Gastroesophageal sphincter (tissue), 4 donors: ENCODE measurements at regions not wholly inside any gene's neighbourhood (a gene's known extent, or its start where the extent isn't known, plus 50 kb on each side); places are given as distances from the start of the nearest gene placed in this dataset.
A peak's percentile ranks its signal among the peaks of the same experiment; 100 is the strongest.

ENCODE experiments used
- ATAC-seq: fragments of 150-250 bp; one replicate; pipeline ENCODE4 v1.9.1; 2016; ENCODE audit warnings: mild to moderate bottlenecking, moderate library complexity
- H3K27ac ChIP-seq, 4 donors: fragments of 200-600 bp; sonication (generic) in 3 of 4; 1 replicate in 3 of 4; 2 replicates in 1 of 4; pipeline ENCODE4 v1.5.1; 2016 to 2019
- H3K27me3 ChIP-seq: fragments of 200-600 bp; sonication (generic); one replicate; pipeline ENCODE4 v1.5.1; 2019
- H3K36me3 ChIP-seq, 2 donors: fragments of 200-600 bp; sonication (generic); one replicate each; pipeline ENCODE4 v1.5.1; 2019; ENCODE audit warnings: control low read depth in 1 of 2
- H3K4me1 ChIP-seq, 3 donors: fragments of 200-600 bp; sonication (generic); 1 replicate in 2 of 3; 2 replicates in 1 of 3; pipeline ENCODE4 v1.5.1; 2016 to 2019; ENCODE audit warnings: control low read depth in 2 of 3
- H3K4me3 ChIP-seq, 2 donors: fragments of 200-600 bp; sonication (generic); one replicate each; pipeline ENCODE4 v1.5.1; 2019; ENCODE audit warnings: mild to moderate bottlenecking in 1 of 2, moderate library complexity in 1 of 2
- H3K9me3 ChIP-seq, 3 donors: fragments of 200-600 bp; sonication (generic); one replicate each; pipeline ENCODE4 v1.5.1; 2017 to 2019; ENCODE audit warnings: control low read depth in 2 of 3
- EP300 ChIP-seq: sonication (generic); formaldehyde crosslinking; IDR thresholded peaks from one replicate; pipeline ENCODE4 v1.6.1; 2017; ENCODE audit warnings: antibody characterized with exemption, mild to moderate bottlenecking
- POLR2A ChIP-seq, 2 donors: fragments of 450-650 bp; IDR thresholded peaks; one replicate each; pipeline ENCODE4 v1.6.1; 2017; ENCODE audit warnings: antibody characterized with exemption in 2 of 2, mild to moderate bottlenecking in 2 of 2, moderate library complexity in 1 of 2
- POLR2AphosphoS5 ChIP-seq: sonication (generic); formaldehyde crosslinking; IDR thresholded peaks from one replicate; pipeline ENCODE4 v1.6.1; 2017; ENCODE audit warnings: antibody characterized with exemption
- WGBS, 2 donors: methylation state at CpG; one replicate each; pipeline ENCODE4 v1.1.5; 2018; ENCODE audit warnings: low coverage in 1 of 2; 5-methylcytosine and 5-hydroxymethylcytosine counted together
- TF ChIP-seq, protein P1 (sequence below), 4 experiments: fragments of 200-600 bp in 2 of 4; fragments of 450-650 bp in 2 of 4; sonication (generic) in 1 of 4; IDR thresholded peaks; one replicate each; pipeline ENCODE4 v1.5.1; 2017 to 2019; ENCODE audit warnings: antibody characterized with exemption in 4 of 4, mild to moderate bottlenecking in 2 of 4, moderate library complexity in 2 of 4

DNA sequence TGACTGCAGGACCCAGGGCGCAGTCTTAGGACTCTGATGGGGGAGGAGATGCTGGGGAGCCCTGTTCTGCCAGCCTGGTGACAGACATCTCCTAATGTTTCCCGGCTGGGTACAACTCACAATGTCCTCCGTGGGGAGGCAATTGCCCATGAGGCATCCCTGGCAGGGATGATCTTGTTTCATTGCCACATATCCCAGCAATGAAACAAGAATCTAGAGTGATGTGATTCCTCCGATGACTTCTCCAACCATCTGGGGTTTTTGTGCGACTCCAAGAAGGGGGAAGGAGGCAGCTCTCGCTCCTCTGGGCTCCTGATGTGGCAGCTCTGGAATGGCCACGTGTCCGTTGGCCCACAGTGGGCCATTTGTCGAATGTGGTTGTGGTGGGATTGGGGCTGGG is 255.8 kb downstream of the SEC14L1 start:
- H3K36me3 ChIP-seq: no peaks in the 10 kb centered on the region
- WGBS, 2 donors: 90% methylated on average over 2 of the region's 9 CpGs; no CpG with 5 or more reads in 1 of the 2 donors
- no peak for ATAC-seq
- H3K9me3 ChIP-seq: no peaks in the 10 kb centered on the region
- TF ChIP-seq POLR2AphosphoS5 (peak; percentile 56), EP300 (no peak)
- H3K27ac ChIP-seq: peak overlapping the region in 3 of 4 donors; percentile 58 to 96 (median 91)
- H3K4me3 ChIP-seq: no peak overlapping the region
- H3K4me1 ChIP-seq: peaks cover 21 to 100% (median 50%) of the 10 kb centered on the region in 3 donors
- H3K27me3 ChIP-seq: no peaks in the 10 kb centered on the region

DNA sequence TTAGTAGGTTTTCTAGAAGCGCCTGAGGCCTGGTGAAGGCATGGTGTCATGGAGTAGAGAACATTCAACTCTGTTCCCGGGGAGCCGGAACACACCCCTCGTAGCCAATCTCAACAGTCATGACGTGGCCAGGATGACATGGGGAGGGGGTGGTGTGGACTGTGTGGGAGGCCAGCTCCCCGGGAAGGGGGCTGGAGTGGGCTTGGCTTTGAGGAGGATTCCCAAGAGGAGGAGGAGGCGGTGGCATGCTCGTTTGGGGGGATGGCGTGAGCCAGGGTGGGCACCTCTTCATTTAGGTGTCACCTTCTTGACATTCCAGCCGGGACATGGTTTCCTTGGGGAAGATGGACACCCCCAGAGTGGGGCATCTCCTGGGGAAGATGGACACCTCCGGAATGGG is 257.5 kb downstream of the SEC14L1 start:
- Histone ChIP-seq H3K27me3 (no peaks in the 10 kb centered on the region), H3K36me3 (peaks cover 0 to 15% of the 10 kb centered on the region in 2 donors), H3K4me3 (no peak overlapping the region), H3K9me3 (no peaks in the 10 kb centered on the region), H3K27ac (peak overlapping the region in 3 of 4 donors; percentile 13 to 96 (median 91)), H3K4me1 (peaks cover 8 to 100% (median 43%) of the 10 kb centered on the region in 3 donors)
- TF ChIP-seq POLR2AphosphoS5 (no peak), POLR2A (IDR thresholded peaks at IDR 0.05) (no peak), EP300 (no peak)
- TF ChIP-seq, protein P1, sequence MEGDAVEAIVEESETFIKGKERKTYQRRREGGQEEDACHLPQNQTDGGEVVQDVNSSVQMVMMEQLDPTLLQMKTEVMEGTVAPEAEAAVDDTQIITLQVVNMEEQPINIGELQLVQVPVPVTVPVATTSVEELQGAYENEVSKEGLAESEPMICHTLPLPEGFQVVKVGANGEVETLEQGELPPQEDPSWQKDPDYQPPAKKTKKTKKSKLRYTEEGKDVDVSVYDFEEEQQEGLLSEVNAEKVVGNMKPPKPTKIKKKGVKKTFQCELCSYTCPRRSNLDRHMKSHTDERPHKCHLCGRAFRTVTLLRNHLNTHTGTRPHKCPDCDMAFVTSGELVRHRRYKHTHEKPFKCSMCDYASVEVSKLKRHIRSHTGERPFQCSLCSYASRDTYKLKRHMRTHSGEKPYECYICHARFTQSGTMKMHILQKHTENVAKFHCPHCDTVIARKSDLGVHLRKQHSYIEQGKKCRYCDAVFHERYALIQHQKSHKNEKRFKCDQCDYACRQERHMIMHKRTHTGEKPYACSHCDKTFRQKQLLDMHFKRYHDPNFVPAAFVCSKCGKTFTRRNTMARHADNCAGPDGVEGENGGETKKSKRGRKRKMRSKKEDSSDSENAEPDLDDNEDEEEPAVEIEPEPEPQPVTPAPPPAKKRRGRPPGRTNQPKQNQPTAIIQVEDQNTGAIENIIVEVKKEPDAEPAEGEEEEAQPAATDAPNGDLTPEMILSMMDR (IDR thresholded peaks at IDR 0.05): no peak
- WGBS, 2 donors: 67% methylated on average over 4 of the region's 11 CpGs; no CpG with 5 or more reads in 1 of the 2 donors
- no peak for ATAC-seq

DNA sequence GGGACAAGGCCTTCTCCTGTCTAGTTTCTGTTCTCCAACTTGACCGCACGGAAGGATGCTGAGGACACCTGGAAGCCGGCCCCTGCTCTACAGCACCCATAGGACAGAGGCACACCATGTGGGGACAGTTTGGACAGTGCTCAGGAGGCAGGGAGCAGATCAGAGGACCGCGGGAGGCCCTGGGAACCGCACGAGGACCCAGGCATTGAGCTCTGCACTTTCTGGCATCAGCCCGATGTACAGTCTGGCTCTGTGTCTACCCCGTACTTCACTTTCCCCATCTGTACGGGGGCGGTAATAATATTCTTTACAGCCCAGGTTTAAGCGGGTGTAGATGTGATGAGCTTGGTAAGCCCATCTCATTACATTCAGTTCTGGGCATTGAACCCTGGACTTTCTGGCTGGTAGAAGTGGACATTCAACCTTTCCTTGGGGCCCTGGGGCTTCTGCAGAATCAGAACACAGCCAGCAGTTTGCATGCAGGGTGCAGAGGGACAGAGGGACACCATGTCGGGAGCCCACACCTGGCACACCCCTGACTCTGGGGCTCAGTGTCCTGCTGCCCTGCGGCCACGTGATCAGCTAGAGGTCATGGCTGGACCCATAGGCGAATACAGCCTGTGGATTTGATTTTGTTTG is 258.7 kb downstream of the SEC14L1 start:
- no peak for ATAC-seq
- WGBS, 2 donors: 69 to 100% methylated on average over 3 to 10 of the region's 16 CpGs
- Histone ChIP-seq H3K4me1 (peaks cover 2 to 100% (median 44%) of the 10 kb centered on the region in 3 donors), H3K27ac (peak overlapping the region; percentile 41 to 96 (median 84)), H3K36me3 (peaks cover 0 to 17% of the 10 kb centered on the region in 2 donors), H3K9me3 (no peaks in the 10 kb centered on the region), H3K27me3 (no peaks in the 10 kb centered on the region), H3K4me3 (no peak overlapping the region)
- TF ChIP-seq EP300: no peak
- TF ChIP-seq, protein P1 (IDR thresholded peaks at IDR 0.05): no peak
- no peak for TF ChIP-seq POLR2A (IDR thresholded peaks at IDR 0.05)
- no peak for TF ChIP-seq POLR2AphosphoS5

DNA sequence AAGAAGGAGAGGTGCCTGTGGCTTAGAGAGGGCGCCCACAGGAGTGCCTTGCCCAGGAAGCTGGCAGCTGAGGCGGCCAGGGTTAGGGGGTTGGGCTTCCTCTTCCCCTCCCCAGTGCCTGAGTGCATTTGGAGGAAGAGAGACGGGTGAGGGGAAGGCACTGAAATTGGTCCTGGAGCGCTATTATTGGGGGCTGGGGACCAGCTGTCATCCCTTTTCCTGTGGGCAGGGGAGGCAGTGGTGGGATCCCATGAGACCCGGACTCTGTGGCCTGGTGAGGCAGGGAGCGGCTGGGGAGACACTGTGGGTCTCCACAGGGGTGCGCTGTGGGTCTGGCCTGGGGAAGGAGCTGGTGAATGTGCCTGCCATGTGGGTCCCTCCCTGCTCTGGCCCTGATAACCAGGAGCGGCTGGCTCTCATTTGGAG is 259.7 kb downstream of the SEC14L1 start:
- peak overlapping the region; percentile 41 to 96 (median 84) for H3K27ac ChIP-seq
- peak; percentile 41 for ATAC-seq
- TF ChIP-seq POLR2A (IDR thresholded peaks at IDR 0.05) (no peak), POLR2AphosphoS5 (no peak)
- TF ChIP-seq, protein P1 (IDR thresholded peaks at IDR 0.05): peak in 3 of 4 experiments; percentile 52 to 69 (median 54)
- no peaks in the 10 kb centered on the region for H3K9me3 ChIP-seq
- WGBS, 2 donors: no CpG with 5 or more reads among the region's 8 CpGs
- no peak overlapping the region for H3K4me3 ChIP-seq
- peaks cover 0 to 17% of the 10 kb centered on the region in 2 donors for H3K36me3 ChIP-seq
- H3K4me1 ChIP-seq: peaks cover 0 to 100% (median 49%) of the 10 kb centered on the region in 3 donors
- no peaks in the 10 kb centered on the region for H3K27me3 ChIP-seq

DNA sequence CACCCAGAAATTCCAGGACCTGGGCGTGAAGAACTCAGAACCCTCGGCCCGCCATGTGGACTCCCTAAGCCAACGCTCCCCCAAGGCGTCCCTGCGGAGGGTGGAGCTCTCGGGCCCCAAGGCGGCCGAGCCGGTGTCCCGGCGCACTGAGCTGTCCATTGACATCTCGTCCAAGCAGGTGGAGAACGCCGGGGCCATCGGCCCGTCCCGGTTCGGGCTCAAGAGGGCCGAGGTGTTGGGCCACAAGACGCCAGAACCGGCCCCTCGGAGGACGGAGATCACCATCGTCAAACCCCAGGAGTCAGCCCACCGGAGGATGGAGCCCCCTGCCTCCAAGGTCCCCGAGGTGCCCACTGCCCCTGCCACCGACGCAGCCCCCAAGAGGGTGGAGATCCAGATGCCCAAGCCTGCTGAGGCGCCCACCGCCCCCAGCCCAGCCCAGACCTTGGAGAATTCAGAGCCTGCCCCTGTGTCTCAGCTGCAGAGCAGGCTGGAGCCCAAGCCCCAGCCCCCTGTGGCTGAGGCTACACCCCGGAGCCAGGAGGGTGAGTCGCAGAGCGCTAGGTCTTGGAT is 261.5 kb downstream of the SEC14L1 start:
- Histone ChIP-seq H3K27me3 (no peaks in the 10 kb centered on the region), H3K27ac (peak overlapping the region; percentile 62 to 96 (median 92)), H3K36me3 (peaks cover 0 to 17% of the 10 kb centered on the region in 2 donors), H3K9me3 (no peaks in the 10 kb centered on the region), H3K4me3 (no peak overlapping the region), H3K4me1 (peaks cover 0 to 100% (median 48%) of the 10 kb centered on the region in 3 donors)
- no peak for ATAC-seq
- TF ChIP-seq POLR2A (IDR thresholded peaks at IDR 0.05) (no peak), POLR2AphosphoS5 (no peak), EP300 (no peak)
- TF ChIP-seq, protein P1 (IDR thresholded peaks at IDR 0.05): no peak
- no CpG with 5 or more reads among the region's 34 CpGs for WGBS, 2 donors
